Adipocyte (in vitro differentiated cells): ENCODE measurements at regions not wholly inside any gene's neighbourhood (a gene's known extent, or its start where the extent isn't known, plus 50 kb on each side); places are given as distances from the start of the nearest gene placed in this dataset.

Experiments
- DNase-seq: peaks from one replicate; pipeline ENCODE4 v3.0.0-alpha.2; 2015; ENCODE audit warnings: low read depth
- H3K27me3 ChIP-seq: replicated peaks from 2 replicates; pipeline ENCODE4 v1.7.0; 2013; ENCODE audit warnings: mild to moderate bottlenecking, low read length, moderate library complexity; ENCODE audit not compliant: control insufficient read depth, insufficient read depth
- H3K36me3 ChIP-seq: 2 replicates; pipeline ENCODE4 v1.7.0; 2013; ENCODE audit warnings: low read length, mild to moderate bottlenecking, moderate library complexity; ENCODE audit not compliant: control insufficient read depth, insufficient read depth, severe bottlenecking
- H3K4me1 ChIP-seq: 2 replicates; pipeline ENCODE4 v1.7.0; 2013; ENCODE audit warnings: mild to moderate bottlenecking, low read length, moderate library complexity; ENCODE audit not compliant: control insufficient read depth, insufficient read depth
- H3K4me3 ChIP-seq: 2 replicates; pipeline ENCODE4 v1.7.0; 2013; ENCODE audit warnings: mild to moderate bottlenecking, low read length, moderate library complexity
- H3K9ac ChIP-seq: 2 replicates; pipeline ENCODE4 v1.7.0; 2013; ENCODE audit warnings: mild to moderate bottlenecking, low read length, moderate library complexity
- H3K9me3 ChIP-seq: 2 replicates; pipeline ENCODE4 v1.7.0; 2013; ENCODE audit warnings: mild to moderate bottlenecking, low read length, moderate library complexity; ENCODE audit not compliant: control insufficient read depth

GRCh38 chr3:148203297-148204010 lies 494.2 kb upstream of the AGTR1 start:
- Histone ChIP-seq H3K36me3 (no peaks in the 10 kb centered on the region), H3K4me1 (no peaks in the 10 kb centered on the region), H3K9ac (no peak overlapping the region), H3K4me3 (no peak overlapping the region), H3K9me3 (no peaks in the 10 kb centered on the region), H3K27me3 (no peaks in the 10 kb centered on the region)
- DNase-seq = peak; percentile 60

GRCh38 chr3:148204131-148204530 lies 493.6 kb upstream of the AGTR1 start:
- H3K9me3 ChIP-seq = no peaks in the 10 kb centered on the region
- no peaks in the 10 kb centered on the region for H3K27me3 ChIP-seq
- H3K4me3 ChIP-seq = no peak overlapping the region
- no peak for DNase-seq
- no peak overlapping the region for H3K9ac ChIP-seq
- H3K4me1 ChIP-seq = no peaks in the 10 kb centered on the region
- no peaks in the 10 kb centered on the region for H3K36me3 ChIP-seq

- Histone ChIP-seq H3K27me3 (no peaks in the 10 kb centered on the region), H3K36me3 (no peaks in the 10 kb centered on the region), H3K9ac (no peak overlapping the region), H3K4me1 (no peaks in the 10 kb centered on the region), H3K9me3 (no peaks in the 10 kb centered on the region), H3K4me3 (no peak overlapping the region)
- peak; percentile 49 for DNase-seq
These were observed 491.7 kb upstream of the AGTR1 start for GRCh38 chr3:148205977-148206376.

- H3K27me3 ChIP-seq = no peaks in the 10 kb centered on the region
- no peak overlapping the region for H3K4me3 ChIP-seq
- no peak overlapping the region for H3K9ac ChIP-seq
- H3K36me3 ChIP-seq = no peaks in the 10 kb centered on the region
- no peaks in the 10 kb centered on the region for H3K9me3 ChIP-seq
- DNase-seq = peak; percentile 28
- peaks cover 4% of the 10 kb centered on the region for H3K4me1 ChIP-seq
These were observed 491.3 kb upstream of the AGTR1 start for GRCh38 chr3:148206446-148206845.

GRCh38 chr3:148208975-148209374 lies 488.7 kb upstream of the AGTR1 start:
- no peak for DNase-seq
- H3K9ac ChIP-seq = no peak overlapping the region
- H3K4me1 ChIP-seq = peaks cover 10% of the 10 kb centered on the region
- no peaks in the 10 kb centered on the region for H3K36me3 ChIP-seq
- no peaks in the 10 kb centered on the region for H3K27me3 ChIP-seq
- no peak overlapping the region for H3K4me3 ChIP-seq
- no peaks in the 10 kb centered on the region for H3K9me3 ChIP-seq

- peaks cover 22% of the 10 kb centered on the region for H3K4me1 ChIP-seq
- no peak overlapping the region for H3K9ac ChIP-seq
- H3K9me3 ChIP-seq = no peaks in the 10 kb centered on the region
- H3K36me3 ChIP-seq = no peaks in the 10 kb centered on the region
- no peaks in the 10 kb centered on the region for H3K27me3 ChIP-seq
- H3K4me3 ChIP-seq = no peak overlapping the region
- DNase-seq = no peak
These were observed 486.0 kb upstream of the AGTR1 start for GRCh38 chr3:148211725-148212124.

- no peaks in the 10 kb centered on the region for H3K36me3 ChIP-seq
- DNase-seq = no peak
- H3K27me3 ChIP-seq = no peaks in the 10 kb centered on the region
- H3K4me1 ChIP-seq = peaks cover 35% of the 10 kb centered on the region
- H3K9ac ChIP-seq = no peak overlapping the region
- H3K9me3 ChIP-seq = no peaks in the 10 kb centered on the region
- no peak overlapping the region for H3K4me3 ChIP-seq
These were observed 483.0 kb upstream of the AGTR1 start for GRCh38 chr3:148214705-148215104.

- no peaks in the 10 kb centered on the region for H3K9me3 ChIP-seq
- no peak overlapping the region for H3K9ac ChIP-seq
- no peaks in the 10 kb centered on the region for H3K36me3 ChIP-seq
- no peaks in the 10 kb centered on the region for H3K27me3 ChIP-seq
- peaks cover 26% of the 10 kb centered on the region for H3K4me1 ChIP-seq
- no peak for DNase-seq
- no peak overlapping the region for H3K4me3 ChIP-seq
These were observed 480.4 kb upstream of the AGTR1 start for GRCh38 chr3:148217317-148217716.

GRCh38 chr3:148218222-148218621 lies 479.5 kb upstream of the AGTR1 start:
- Histone ChIP-seq H3K4me3 (no peak overlapping the region), H3K36me3 (no peaks in the 10 kb centered on the region), H3K9ac (no peak overlapping the region), H3K9me3 (no peaks in the 10 kb centered on the region), H3K27me3 (no peaks in the 10 kb centered on the region), H3K4me1 (peaks cover 31% of the 10 kb centered on the region)
- DNase-seq = peak; percentile 69

GRCh38 chr3:148219999-148220398 lies 477.7 kb upstream of the AGTR1 start:
- peaks cover 31% of the 10 kb centered on the region for H3K4me1 ChIP-seq
- no peak for DNase-seq
- no peak overlapping the region for H3K9ac ChIP-seq
- H3K36me3 ChIP-seq = no peaks in the 10 kb centered on the region
- no peak overlapping the region for H3K4me3 ChIP-seq
- no peaks in the 10 kb centered on the region for H3K9me3 ChIP-seq
- no peaks in the 10 kb centered on the region for H3K27me3 ChIP-seq

- H3K4me1 ChIP-seq = peaks cover 25% of the 10 kb centered on the region
- no peak for DNase-seq
- no peak overlapping the region for H3K4me3 ChIP-seq
- H3K27me3 ChIP-seq = no peaks in the 10 kb centered on the region
- H3K9me3 ChIP-seq = no peaks in the 10 kb centered on the region
- H3K9ac ChIP-seq = no peak overlapping the region
- H3K36me3 ChIP-seq = no peaks in the 10 kb centered on the region
These were observed 476.4 kb upstream of the AGTR1 start for GRCh38 chr3:148221303-148221702.

GRCh38 chr3:148223266-148223665 lies 474.4 kb upstream of the AGTR1 start:
- H3K4me3 ChIP-seq = no peak overlapping the region
- H3K27me3 ChIP-seq = no peaks in the 10 kb centered on the region
- peaks cover 16% of the 10 kb centered on the region for H3K4me1 ChIP-seq
- peak; percentile 32 for DNase-seq
- no peak overlapping the region for H3K9ac ChIP-seq
- no peaks in the 10 kb centered on the region for H3K9me3 ChIP-seq
- H3K36me3 ChIP-seq = no peaks in the 10 kb centered on the region
